Activated CD4-positive, CD25-positive, alpha-beta regulatory T cell treated with anti-CD3 and anti-CD28 coated beads, Interleukin-2, amount 50 U/mL, for 16 hours (primary cell): ENCODE measurements at regions not wholly inside any gene's neighbourhood (a gene's known extent, or its start where the extent isn't known, plus 50 kb on each side); places are given as distances from the start of the nearest gene placed in this dataset.
"Not testable (repeated sequence)": the region's sequence is repeated elsewhere in the genome, so short reads cannot be mapped to it uniquely, and the experiment has no call there.

Source experiments
- DNase-seq: peaks from one replicate; pipeline ENCODE4 v3.0.0-alpha.2; 2020; ENCODE audit warnings: low read depth, low spot score

DNA sequence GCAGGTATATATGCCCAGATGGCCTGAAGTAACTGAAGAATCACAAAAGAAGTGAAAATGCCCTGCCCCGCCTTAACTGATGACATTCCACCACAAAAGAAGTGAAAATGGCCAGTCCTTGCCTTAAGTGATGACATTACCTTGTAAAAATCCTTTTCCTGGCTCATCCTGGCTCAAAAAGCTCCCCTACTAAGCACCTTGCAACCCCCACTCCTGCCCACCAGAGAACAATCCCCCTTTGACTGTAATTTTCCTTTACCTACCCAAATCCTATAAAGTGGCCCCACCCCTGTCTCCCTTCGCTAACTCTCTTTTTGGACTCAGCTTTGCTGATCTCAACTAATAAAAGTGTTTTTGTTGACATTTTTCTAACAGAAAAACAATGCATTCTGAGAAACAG is 385.4 kb upstream of the CXADR start:
- not testable (repeated sequence) for DNase-seq

DNA sequence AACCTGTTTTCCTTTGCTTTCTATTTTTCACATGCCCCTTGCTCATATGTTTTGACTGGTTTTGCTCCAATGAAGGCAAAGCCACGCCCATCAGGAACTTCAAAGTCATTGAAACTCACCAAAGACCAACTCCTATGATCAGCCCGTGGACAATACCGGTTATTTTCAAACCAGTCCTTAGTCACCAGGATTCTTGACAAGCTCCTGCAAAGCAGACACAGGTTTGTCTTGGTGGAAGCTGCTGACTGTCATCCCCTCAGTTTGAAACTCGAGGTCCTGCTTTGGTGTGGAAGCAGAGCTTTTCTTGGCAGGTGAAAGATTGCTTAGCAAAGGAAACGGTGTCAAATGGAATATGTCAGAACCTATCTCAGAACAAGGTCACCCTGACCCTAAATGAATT is 384.7 kb upstream of the CXADR start:
- no peak for DNase-seq

DNA sequence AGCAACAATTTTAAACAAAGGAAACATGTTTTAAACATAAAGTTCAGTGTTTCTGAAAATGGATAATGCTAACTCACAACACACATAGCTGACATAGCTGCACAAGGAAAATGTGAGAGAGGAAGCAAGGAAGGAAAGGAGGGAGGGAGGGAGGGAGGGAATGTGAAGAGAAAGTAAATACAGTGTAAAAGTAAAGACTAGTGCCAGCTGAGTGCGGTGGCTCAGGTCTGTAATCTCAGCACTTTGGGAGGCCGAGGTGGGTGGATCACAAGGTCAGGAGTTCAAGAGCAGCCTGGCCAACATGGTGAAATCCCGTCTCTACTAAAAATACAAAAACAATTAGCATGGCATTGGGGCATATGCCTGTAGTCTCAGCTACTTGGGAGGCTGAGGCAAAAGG is 373.7 kb upstream of the CXADR start:
- not testable (repeated sequence) for DNase-seq

DNA sequence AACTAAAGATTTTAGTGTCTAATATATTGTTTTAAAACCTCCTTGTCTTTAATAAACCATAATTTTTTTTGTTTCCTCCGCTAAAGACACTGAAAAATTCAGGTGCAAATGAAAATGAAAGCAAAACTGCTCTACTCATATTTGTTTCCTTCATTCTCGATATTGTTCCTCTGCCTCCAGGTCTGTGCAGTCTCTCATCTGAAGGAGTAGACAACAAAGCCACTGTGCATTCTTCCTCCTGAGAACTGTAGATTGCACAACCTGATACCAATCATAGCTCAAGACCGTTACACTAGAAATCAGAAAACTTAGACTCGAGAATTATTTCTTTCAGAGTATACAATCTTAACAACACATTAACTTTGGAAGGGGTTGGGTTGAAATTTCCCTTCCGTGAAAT is 373.1 kb upstream of the CXADR start:
- DNase-seq, result no peak

DNA sequence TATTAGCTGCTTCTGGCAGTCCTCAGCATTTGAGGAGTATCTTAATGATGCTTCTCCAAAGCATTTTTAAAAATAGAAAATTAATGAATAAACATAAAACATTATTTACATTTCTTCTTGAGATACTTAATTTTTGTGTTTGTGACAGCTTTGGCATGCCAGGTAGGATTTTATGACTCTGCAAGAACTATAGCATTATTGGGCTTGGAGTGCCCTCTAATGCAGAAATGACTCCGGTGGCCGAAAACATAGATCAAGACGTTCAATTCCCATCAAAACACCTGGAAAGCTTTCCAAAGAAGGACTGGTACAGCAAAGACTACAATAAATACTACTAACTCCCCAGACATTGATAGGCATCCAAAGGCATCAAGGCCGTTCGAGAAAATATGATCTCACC is 366.4 kb upstream of the CXADR start:
- no peak for DNase-seq

DNA sequence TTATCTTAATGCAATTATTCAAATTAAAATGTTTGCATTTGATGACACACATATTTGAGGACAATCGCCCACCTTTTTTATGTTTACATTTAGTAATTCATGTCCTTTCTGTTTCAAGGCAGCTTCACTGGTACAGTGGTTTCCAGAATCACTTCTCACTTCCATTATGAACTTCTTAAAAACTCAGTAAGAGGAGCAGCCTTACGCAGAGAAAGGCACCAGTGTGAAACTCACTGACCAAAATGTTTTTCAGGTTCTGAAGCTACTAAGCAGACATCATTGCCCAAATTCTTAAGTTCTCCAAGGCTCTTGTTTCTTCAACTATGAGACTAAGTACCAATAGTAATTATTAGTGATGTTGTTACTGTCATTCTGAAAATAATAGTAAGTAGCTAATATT is 353.1 kb upstream of the CXADR start:
- DNase-seq, result no peak

DNA sequence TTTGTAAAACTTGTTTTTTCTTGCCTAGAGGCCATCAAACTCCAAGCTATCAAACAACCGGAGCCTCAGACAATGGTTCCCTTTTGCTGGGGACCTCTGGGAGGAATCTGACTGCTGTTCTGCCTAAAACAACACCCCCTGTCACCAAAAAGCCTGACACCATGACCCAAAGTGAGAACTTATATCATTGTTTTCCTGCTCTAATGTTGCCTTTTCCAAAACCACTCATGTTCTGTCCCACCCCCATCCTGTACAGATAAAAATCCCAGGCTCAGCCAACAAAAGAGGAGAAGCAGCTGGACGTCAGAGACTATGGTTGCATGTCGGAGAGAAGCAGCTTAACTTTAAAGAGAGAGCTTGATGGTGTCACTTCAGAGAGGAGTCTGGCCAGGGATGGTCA is 327.2 kb upstream of the CXADR start:
- no peak for DNase-seq

DNA sequence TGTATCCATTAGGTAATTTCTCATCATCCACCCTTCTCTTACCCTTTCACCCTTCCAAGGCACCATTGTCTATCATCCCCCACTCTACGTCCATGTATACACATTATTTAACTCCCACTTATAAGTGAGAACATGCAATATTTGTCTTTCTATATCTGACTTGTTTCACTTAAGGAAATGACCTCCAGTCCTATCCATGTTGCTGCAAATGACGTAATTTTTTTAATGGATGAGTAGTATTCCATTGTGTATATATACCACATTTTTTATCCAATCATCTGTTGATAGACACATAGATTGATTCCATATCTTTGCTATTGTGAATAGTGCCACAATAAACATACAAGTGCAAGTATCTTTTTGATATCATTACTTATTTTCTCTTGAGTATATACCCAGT is 322.9 kb upstream of the CXADR start:
- no peak for DNase-seq

DNA sequence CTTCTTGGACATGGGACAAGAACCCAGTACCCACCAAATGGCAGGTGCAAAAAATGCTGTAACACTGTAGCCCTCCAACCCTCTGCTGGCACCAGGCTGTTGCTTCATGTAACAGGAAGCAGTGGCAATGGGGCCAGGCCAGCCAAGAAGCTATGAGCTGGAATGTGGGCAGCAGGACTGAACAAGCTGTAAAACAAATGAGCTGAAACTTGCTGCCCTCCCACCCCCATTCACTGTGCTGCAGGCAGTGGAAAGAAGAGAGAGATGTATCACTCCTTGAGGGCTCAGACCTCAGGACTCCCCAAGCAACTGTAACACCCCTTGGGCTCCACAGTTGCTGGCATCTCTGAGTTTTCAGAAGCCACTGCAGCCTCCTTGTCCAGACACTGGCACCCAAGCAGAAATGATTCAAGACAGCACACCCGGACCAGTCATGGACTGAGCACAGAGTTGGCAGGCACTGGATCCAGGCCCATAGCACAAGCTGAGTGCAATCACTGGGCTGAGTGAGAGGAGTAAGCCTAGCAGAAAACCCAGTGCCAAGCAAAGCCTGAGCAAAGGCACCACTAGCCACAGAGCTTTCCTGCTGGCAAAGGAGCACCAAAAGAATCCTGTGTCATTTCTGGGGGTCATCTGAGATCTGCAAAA is 321.4 kb upstream of the CXADR start:
- DNase-seq, result no peak

DNA sequence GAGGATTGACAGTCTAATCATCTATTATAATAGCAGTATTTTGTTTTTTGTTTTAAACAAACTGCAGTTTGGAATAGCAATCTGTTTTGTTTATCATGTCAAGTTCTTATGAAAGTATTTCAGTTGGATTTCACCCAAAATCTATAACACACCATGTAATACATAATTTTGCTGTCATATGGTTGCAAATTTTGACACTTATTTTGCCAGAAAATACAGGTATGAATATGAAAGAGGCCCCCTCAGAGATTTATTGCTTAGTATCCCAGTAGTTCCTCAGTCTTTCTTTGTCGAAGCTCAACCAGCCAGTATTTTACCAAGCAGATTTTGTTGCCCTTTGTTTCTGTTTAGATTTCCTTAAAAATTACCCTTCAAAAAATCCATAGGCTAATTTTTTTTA is 317.5 kb upstream of the CXADR start:
- DNase-seq, result no peak

DNA sequence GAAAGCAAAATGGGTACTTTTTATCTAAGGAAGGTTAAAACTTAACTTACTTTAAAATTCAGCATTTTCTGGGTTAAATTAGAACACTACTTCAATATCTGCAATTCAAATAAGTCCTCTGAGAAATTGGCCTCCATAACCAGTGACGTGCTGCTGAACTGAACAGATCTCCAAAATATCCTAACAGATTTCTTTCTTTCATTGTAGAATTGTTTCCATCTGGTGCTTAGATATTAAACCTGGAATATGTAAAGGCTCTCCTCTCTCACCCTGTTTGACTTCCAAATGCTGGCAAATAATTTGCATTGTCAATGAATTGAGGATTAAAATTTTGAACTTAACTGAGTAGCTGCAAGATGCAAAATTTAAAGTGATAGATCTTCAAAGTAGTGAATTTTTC is 316.9 kb upstream of the CXADR start:
- no peak for DNase-seq

DNA sequence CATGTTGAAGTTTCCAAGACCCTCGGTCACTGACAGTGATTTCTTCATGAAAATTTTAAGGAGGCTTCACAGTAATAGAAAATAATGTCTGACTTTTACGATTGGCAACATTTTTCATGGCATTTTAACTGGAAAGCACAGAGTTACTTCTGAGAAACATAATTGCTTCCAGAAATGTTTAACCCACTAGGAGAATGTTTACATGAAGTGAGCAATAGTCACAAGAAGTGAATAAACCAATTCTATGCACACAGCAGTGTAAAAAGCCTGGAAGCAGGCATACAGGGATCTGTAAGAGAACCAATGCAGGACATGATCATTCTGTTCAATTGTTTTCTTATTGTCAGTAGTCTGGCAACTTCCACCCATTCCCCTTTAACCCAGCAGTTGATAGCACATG is 316.2 kb upstream of the CXADR start:
- no peak for DNase-seq

DNA sequence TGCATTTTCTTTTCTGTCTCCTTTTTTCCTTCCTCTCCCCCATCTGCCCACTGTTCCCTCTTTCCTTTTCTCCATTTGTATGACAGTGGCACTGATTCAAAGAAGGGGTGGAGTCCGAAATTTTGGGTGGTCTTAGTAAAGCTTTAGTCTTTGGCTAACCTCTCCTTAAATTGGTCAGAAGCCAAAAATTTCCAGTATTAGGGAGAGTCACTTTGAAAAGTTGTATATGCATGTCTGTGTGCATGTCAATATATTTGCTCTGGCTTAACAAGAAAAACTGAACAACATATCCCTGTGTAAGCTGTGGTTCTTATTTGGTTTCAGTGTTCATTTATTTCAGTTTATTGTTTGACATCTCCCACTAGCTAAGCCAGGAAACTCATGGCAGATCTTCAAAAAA is 314.8 kb upstream of the CXADR start:
- DNase-seq, result no peak

DNA sequence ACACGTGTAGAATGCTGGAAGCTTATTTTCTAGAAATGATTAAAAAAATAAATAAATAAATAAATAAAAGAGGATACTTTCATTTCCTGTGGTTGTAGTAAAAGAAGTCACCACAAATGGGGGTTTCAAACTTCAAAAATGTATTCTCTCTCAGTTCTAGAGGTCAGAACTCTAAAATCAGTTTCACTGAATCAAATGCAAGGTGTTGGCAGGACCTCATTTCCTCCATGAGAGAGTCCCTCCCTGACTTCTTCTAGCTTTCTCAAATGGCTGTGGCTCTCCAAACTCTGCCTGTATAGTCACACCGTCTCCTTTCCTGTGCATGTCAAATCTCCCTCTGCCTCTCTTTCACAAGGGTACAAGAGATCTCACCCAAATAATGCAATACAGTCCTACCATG is 312.6 kb upstream of the CXADR start:
- no peak for DNase-seq

DNA sequence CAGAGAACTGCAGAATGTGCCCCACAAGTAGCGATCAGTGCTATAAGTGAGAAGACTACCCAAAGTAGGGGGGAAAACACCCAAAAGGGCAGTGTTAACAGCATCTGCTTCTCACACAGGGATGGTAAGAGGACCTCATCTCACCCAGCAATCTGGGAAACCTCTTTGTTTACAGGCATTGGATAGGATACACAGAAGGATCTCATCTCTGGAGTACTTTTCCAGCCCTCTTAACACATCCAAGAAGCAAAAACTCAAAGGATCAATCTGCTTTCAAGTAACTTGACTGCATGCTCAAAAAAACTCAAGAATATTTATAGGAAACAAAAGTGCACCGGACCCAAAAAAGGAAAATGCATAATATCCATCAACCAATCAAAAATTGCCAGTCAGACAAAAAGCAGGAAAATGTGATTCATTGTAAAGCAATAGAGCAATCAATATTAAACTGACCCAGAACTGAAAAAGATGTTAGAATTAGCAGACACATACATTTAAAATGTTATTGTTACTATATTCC is 311.0 kb upstream of the CXADR start:
- no peak for DNase-seq

DNA sequence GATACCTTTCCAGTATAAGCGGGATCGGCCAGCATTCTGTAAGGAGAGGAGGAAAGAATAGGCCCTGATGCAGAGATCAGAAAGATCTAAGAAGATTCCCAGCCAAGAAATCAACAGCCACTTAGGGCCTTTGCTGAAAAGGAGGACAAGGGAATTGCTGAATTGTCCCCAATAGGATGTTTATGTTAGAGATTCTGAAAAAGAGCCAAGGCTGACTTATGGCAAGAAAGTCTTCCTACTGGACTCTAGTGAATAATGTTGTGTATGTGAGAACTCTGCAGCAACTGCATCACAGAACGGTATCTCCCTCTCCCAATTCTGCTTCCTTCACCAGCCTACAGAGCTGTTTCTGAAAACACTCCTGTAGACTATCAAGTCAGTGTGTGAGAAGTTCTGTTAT is 298.0 kb upstream of the CXADR start:
- no peak for DNase-seq

DNA sequence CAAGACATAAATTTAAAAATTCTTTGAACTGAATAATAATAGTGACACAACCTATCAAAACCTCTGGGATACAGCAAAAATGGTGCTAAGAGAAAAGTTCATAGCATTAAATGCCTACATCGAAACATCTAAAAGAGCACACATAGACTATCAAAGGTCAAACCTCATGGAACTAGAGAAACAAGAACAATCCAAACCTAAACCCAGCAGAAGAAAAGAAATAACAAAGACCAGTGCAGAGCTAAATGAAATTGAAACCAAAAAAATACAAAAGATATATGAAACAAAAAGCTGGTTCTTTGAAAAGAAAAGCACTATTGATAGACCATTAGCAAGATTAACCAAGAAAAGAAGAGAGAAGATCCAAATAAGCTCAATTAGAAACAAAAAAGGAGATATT is 293.8 kb upstream of the CXADR start:
- not testable (repeated sequence) for DNase-seq

DNA sequence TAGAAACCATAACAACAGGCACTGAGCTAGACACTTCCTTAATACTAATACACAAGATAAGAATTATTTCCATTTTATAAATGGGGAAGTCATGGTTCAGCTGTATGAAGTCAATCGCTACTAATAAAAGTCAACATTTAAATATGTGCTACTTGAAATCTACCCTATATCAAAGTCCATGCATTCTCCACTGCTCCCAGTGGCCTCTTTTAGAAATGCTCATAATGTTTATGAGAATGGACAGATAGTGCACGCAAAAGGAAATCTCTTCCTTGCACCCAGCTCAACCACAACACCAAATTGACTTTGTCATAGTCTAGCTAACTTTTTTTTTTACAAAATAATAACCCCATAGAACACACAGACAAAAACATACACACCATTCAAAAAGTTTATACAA is 281.7 kb upstream of the CXADR start:
- no peak for DNase-seq

DNA sequence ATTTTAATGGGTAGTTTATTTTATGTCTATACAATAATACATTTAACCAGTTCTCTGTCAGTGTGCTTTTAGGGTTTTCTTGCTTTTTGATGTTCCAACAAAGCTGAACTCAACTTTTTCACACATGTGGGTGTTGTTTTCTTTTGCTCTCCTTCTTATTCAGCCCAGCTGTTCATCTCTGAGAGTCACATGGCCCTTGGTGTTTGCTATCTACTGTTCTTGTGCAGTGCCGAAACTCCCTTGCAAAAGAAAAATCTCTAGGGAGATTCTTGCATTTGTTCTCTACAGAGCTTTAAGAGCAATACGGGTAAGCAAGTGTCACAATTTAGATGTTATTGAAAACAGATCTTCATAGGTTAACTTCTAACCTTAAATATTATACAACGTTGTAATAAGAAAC is 281.1 kb upstream of the CXADR start:
- no peak for DNase-seq

DNA sequence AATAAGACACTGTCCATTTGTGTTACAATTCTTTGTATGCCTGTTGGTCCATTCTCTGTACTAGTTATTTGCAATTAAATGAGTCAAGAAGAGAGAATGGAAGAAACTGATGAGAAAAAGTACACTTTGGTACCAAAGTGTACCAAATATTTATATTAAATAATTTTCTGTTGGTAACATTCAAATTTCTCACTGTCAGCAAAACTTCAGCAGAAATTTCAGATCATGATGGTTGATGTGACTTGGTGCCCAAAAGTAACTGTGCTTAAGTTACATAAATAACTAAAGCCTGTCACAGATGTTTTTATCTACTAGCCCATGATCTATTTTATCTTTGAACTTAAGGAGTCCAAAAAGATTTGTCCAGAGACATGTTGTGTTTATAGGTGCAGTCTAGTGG is 274.4 kb upstream of the CXADR start:
- DNase-seq, result no peak

DNA sequence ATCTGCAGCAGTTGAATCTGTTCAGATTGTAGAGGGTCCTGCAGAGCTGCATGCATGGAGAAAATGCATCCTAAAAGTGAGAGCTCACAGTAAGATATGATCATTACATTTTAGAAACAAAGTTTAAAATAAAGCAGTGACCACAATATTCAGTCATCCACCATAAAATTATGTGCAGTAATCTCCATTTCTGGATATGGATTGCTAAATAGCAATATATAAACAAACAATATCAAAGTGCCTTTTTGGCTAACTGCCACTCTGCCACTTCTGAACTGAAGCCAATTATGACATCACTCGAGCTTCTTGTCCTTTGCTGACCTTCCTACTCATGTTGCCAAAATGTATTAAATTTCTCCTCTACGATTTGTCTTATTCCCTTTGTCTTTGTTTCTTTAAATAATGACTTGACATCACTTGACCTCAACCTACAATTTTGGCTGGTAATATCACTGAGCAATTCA is 262.0 kb upstream of the CXADR start:
- DNase-seq, result no peak

DNA sequence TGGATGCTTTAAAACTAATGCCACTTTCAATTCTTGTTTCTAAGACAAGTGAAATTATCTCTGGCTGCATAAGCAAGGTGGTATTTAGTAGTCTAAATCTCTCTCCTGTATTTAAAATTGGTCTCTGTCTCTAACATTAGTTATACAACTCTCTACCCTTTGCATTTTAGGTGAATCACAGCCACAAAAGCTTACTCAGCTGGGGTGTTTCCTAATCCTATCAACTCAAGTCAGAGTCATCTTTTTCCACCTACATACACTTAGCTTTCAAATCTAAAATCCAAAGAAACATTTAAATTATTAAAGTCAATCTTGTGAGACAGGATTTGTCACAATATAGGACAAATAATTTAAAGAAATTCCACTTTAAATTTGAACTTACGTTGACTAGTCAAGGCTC is 255.1 kb upstream of the CXADR start:
- DNase-seq, result no peak

DNA sequence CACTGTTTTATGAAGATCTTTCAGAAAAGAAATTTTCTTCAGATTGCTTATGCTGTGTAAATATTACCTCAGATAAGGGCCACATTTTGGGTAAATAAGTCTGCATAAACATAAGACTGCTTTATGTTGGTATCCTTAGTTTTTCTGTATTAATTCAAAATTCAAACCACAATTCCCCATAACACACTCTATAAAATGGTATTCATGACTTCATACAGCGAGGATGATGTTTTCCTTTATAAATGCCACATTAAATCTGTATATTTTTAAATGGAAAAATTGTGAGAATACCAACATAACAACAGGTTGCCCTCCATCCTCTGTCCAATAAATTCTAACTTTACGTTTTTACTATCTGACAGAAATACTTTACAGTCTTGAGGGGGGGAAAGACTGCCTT is 248.7 kb upstream of the CXADR start:
- no peak for DNase-seq

DNA sequence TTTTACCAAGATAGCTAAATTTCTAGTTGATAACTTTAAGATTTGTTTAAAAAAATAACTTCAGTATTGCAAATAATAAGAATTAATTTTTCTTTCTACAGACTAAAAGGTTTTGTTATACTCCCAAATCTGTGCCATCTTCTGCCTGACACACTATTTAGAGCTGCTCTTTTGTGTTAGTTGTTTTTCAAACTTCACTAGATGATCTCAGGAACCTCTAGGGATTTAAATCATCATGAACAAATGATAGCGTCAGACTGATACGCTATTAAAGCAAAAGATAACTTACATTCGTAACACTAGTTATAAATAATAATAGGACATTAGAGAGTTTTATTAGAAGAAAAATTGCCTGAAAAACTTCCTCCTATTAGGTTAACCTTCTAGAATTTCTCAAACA is 243.1 kb upstream of the CXADR start:
- DNase-seq, result no peak
